ENCODE measurements at regions not wholly inside any gene's neighbourhood (a gene's known extent, or its start where the extent isn't known, plus 50 kb on each side); places are given as distances from the start of the nearest gene placed in this dataset.
"Not testable (repeated sequence)": the region's sequence is repeated elsewhere in the genome, so short reads cannot be mapped to it uniquely, and the experiment has no call there.

- no peak for DNase-seq (ENCODE audit: low spot score)
Observed at GRCh38 chr1:29798699-29799566, 562.6 kb downstream of the PTPRU start.

GRCh38 chr1:29797125-29797524 lies 560.8 kb downstream of the PTPRU start:
- DNase-seq (ENCODE audit: low spot score), result not testable (repeated sequence)

GRCh38 chr1:29795965-29796364 lies 559.6 kb downstream of the PTPRU start:
- DNase-seq (ENCODE audit: low spot score), result not testable (repeated sequence)

GRCh38 chr1:29793653-29794348 lies 557.5 kb downstream of the PTPRU start:
- no peak for DNase-seq (ENCODE audit: low spot score)

GRCh38 chr1:29793101-29793546 lies 556.8 kb downstream of the PTPRU start:
- peak; percentile 82 for DNase-seq (ENCODE audit: low spot score)

- DNase-seq (ENCODE audit: low spot score), result no peak
Observed at GRCh38 chr1:29789910-29790247, 553.6 kb downstream of the PTPRU start.

GRCh38 chr1:29789221-29789909 lies 553.0 kb downstream of the PTPRU start:
- DNase-seq (ENCODE audit: low spot score), result no peak

GRCh38 chr1:29786791-29787732 lies 550.7 kb downstream of the PTPRU start:
- no peak for DNase-seq (ENCODE audit: low spot score)

- no peak for DNase-seq (ENCODE audit: low spot score)
Observed at GRCh38 chr1:29786195-29786594, 549.9 kb downstream of the PTPRU start.

- DNase-seq (ENCODE audit: low spot score), result no peak
Observed at GRCh38 chr1:29785554-29785953, 549.2 kb downstream of the PTPRU start.

GRCh38 chr1:29785137-29785527 lies 548.8 kb downstream of the PTPRU start:
- no peak for DNase-seq (ENCODE audit: low spot score)

- no peak for DNase-seq (ENCODE audit: low spot score)
Observed at GRCh38 chr1:29784276-29785136, 548.2 kb downstream of the PTPRU start.

GRCh38 chr1:29783508-29784275 lies 547.4 kb downstream of the PTPRU start:
- DNase-seq (ENCODE audit: low spot score), result no peak

- no peak for DNase-seq (ENCODE audit: low spot score)
Observed at GRCh38 chr1:29782846-29783507, 546.7 kb downstream of the PTPRU start.

GRCh38 chr1:29779146-29779545 lies 542.8 kb downstream of the PTPRU start:
- DNase-seq (ENCODE audit: low spot score), result no peak

- peak; percentile 17 for DNase-seq (ENCODE audit: low spot score)
Observed at GRCh38 chr1:29777522-29777921, 541.2 kb downstream of the PTPRU start.

- no peak for DNase-seq (ENCODE audit: low spot score)
Observed at GRCh38 chr1:29774355-29774754, 538.0 kb downstream of the PTPRU start.

GRCh38 chr1:29772584-29773100 lies 536.3 kb downstream of the PTPRU start:
- no peak for DNase-seq (ENCODE audit: low spot score)

GRCh38 chr1:29767769-29768425 lies 531.6 kb downstream of the PTPRU start:
- DNase-seq (ENCODE audit: low spot score), result no peak

Data from activated CD4-positive, alpha-beta T cell treated with anti-CD3 and anti-CD28 coated beads, Interleukin-2, Interleukin-4, amounts not matched to agents 100 ng/mL and 50 ng/mL, durations not matched to agents 16 hours and 8 hours (primary cell).